Omental fat pad (tissue), 3 donors: ENCODE measurements at regions not wholly inside any gene's neighbourhood (a gene's known extent, or its start where the extent isn't known, plus 50 kb on each side); places are given as distances from the start of the nearest gene placed in this dataset.

Experiments
- ATAC-seq: fragments of 150-250 bp; one replicate; pipeline ENCODE4 v1.9.1; 2016; ENCODE audit warnings: mild to moderate bottlenecking, moderate library complexity; ENCODE audit not compliant: low FRiP score
- DNase-seq: peaks from one replicate; pipeline ENCODE4 v3.0.0-alpha.2; 2019; ENCODE audit warnings: low spot score
- TF ChIP-seq, protein P1 (sequence below), 3 donors: fragments of 450-650 bp; IDR thresholded peaks; one replicate each; pipeline ENCODE4 v1.5.1; 2016 to 2017; ENCODE audit warnings: antibody characterized with exemption in 3 of 3, mild to moderate bottlenecking in 3 of 3, moderate library complexity in 2 of 3

DNA sequence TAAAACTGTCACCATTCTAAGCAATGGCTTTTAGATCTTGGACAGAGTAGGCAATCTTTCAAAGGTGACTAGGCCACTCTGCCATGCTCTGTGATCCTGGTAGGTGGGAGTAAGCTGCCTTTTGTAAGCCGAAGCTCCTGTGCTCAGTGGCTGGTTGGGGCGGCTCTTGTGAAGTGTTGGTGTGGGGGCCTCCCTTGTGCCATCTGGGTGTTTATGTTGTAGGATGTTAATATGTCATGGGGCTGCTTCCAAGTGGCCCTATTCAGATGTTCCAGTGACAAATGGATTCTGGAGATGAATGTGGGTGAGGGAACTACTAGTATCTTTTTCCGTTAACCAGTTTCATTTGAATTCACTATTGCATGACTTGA is 116.8 kb upstream of the SPRED2 start:
- DNase-seq (no peak), ATAC-seq (no peak)
- TF ChIP-seq, protein P1, sequence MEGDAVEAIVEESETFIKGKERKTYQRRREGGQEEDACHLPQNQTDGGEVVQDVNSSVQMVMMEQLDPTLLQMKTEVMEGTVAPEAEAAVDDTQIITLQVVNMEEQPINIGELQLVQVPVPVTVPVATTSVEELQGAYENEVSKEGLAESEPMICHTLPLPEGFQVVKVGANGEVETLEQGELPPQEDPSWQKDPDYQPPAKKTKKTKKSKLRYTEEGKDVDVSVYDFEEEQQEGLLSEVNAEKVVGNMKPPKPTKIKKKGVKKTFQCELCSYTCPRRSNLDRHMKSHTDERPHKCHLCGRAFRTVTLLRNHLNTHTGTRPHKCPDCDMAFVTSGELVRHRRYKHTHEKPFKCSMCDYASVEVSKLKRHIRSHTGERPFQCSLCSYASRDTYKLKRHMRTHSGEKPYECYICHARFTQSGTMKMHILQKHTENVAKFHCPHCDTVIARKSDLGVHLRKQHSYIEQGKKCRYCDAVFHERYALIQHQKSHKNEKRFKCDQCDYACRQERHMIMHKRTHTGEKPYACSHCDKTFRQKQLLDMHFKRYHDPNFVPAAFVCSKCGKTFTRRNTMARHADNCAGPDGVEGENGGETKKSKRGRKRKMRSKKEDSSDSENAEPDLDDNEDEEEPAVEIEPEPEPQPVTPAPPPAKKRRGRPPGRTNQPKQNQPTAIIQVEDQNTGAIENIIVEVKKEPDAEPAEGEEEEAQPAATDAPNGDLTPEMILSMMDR (IDR thresholded peaks at IDR 0.05): no peak

DNA sequence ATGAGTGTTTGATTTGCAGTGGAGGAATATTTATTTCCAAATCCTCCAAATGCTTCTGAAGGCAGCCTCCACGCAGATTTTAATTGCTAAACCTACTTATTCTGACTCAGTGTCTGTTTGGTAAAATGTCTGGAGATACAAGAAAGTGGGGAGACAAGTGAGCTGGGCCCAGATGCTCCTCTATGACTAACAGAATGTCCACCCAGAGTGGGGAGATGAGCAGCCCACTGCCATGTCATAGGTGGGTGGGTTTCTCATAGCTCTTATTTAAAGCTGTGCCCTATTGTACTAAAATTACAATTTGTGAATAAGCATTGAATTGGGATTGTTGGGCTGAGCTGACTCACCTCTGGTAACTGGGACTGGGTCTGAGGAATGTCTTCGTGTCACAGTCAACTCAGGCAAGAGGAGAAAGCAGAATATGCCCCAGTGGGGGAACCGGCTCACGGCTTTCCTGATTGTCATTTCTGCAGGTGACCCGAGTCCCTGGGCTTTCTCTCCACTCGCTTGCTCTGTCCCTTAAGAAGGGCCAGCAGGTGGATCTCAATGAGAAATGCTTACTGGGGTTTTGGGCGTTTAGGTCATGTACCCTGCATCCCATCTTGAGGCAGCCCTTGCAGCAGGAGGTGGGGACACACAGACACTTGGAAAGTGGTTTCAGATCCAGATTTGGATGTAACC is 116.3 kb upstream of the SPRED2 start:
- TF ChIP-seq, protein P1 (IDR thresholded peaks at IDR 0.05): no peak
- DNase-seq: no peak
- no peak for ATAC-seq

DNA sequence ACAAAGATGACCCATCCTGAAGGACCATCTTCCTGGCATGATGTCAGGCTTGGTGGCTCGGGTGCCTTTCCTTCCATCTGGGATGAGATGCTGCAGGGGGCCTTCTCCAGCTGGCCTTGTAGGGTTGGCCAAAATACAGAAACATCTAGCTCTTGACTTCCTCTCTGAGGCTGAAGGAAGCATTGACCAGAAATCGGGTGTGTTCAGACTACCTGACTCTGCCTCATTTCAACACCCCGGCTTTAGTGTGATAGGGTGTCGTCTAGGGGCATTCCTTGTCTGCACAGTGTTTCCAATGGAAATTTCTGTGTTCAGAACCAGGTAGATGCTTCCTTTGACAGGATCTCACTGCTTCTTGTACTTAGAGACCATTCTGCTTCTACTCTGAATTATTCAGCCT is 115.7 kb upstream of the SPRED2 start:
- no peak for ATAC-seq
- TF ChIP-seq, protein P1 (IDR thresholded peaks at IDR 0.05): no peak
- no peak for DNase-seq

DNA sequence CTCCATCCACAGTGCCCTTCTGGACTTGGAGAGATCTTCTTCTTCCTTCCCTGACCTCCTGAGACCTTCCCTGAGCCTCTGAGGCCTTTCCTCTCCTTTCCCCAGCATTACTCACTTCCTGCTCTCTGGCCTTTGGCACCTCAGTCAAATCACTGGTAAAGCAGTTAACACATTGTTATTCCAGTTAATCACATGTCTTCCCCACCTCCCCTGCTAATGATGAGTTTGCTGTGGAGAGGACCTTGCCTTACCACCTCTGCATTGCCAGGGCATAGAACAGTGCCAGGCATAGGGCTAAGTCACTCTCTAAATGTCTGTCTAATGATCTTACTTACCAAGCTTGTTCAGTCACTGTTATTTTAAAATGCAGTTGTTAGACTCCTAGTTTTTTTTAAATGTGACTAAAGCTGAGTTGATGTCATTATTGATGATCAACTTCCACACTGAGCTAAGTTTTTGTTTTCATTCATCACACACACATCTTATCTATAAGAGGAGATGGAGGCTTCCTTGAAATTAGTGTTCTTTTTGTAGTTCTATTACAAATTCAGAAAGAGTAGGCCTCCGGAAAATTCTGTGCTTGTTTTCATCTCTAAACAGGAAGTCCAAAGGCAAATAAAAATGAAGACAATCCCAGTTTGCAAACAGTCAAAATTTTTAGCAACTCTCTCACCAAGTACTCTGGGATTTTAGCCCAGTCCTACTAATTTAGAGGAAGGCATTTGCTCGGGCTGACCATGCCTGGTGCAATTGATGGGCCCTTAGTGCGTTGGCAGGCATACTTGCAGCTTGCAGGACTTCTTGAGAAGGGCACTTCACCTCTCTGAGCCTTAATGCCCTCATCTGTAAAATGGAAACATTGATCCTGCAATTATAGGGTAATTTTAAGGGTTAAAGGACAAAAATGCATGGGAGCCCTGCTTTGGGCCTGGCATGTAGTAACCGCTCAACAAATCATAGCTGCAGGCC is 113.7 kb upstream of the SPRED2 start:
- ATAC-seq (no peak), DNase-seq (no peak)
- TF ChIP-seq, protein P1 (IDR thresholded peaks at IDR 0.05): no peak

DNA sequence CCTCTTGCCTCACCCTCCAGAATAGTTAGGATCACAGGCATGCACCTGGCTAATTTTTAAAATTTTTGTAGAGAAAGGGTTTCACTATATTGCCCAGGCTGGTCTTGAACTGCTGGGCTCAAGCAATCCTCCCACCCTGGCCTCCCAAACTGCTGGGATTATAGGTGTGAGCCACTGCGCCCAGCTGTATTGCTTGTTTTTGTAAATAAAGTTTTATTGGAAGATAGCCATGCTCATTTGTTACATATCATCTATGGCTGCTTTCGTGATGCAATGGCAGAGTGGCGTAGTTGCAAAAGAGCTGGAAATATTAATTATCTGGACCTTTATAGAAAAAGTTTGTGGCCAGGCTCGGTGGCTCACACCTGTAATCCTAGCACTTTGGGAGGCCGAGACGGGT is 109.4 kb upstream of the SPRED2 start:
- ATAC-seq: no peak
- TF ChIP-seq, protein P1 (IDR thresholded peaks at IDR 0.05): no peak
- no peak for DNase-seq

DNA sequence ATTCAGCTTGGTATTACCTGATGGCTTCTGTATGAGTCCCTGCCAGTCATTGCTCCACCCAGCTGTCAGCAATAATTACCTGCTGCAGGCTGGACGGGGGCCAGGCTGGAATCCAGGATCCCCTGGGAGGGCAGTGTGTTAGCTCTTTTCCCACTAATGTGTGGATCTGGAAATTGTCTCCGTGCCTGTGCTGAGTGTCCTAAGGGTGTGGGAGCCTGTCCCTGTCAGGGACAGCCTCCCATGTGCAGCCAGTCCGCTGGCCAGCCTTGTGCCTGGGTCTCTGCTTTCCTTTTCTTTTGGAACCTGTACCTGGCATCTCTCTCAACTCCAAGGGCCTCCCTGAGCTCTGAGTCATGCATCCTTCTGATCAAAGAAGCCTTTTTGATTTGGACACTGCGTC is 107.2 kb upstream of the SPRED2 start:
- ATAC-seq: no peak
- DNase-seq: no peak
- TF ChIP-seq, protein P1 (IDR thresholded peaks at IDR 0.05): no peak
